NT2/D1 (cell line): ENCODE measurements at regions not wholly inside any gene's neighbourhood (a gene's known extent, or its start where the extent isn't known, plus 50 kb on each side); places are given as distances from the start of the nearest gene placed in this dataset.

Source experiments
- DNase-seq: peaks from one replicate; pipeline ENCODE4 v3.0.0-alpha.2; 2011; ENCODE audit warnings: low read depth, low spot score
- H3K27me3 ChIP-seq: 2 replicates; pipeline ENCODE4 v1.6.0; 2011; ENCODE audit warnings: mild to moderate bottlenecking; ENCODE audit not compliant: insufficient read length, insufficient read depth
- H3K36me3 ChIP-seq: 2 replicates; pipeline ENCODE4 v1.6.1; 2011; ENCODE audit warnings: mild to moderate bottlenecking, low read length, mixed read lengths; ENCODE audit not compliant: insufficient read depth, insufficient read length
- H3K4me1 ChIP-seq: 2 replicates; pipeline ENCODE4 v1.5.1; 2011; ENCODE audit not compliant: insufficient read depth, insufficient read length
- H3K4me3 ChIP-seq: 2 replicates; pipeline ENCODE4 v1.5.1; 2011; ENCODE audit warnings: low read depth; ENCODE audit not compliant: insufficient read length
- H3K9ac ChIP-seq: 2 replicates; pipeline ENCODE4 v1.6.0; 2011; ENCODE audit warnings: low read depth; ENCODE audit not compliant: insufficient read length
- H3K9me3 ChIP-seq: 2 replicates; pipeline ENCODE4 v1.5.1; 2011; ENCODE audit warnings: mild to moderate bottlenecking, low read length; ENCODE audit not compliant: insufficient read depth
- SUZ12 ChIP-seq: IDR thresholded peaks from 2 replicates; pipeline ENCODE4 v1.6.1; 2011; ENCODE audit not compliant: insufficient read length, insufficient read depth; ENCODE audit errors: extremely low read depth
- YY1 ChIP-seq: IDR thresholded peaks from 2 replicates; pipeline ENCODE4 v1.6.1; 2011; ENCODE audit not compliant: insufficient read length, insufficient read depth
- ZNF274 ChIP-seq: IDR thresholded peaks from 2 replicates; pipeline ENCODE4 v1.6.1; 2011; ENCODE audit warnings: mild to moderate bottlenecking, low read depth, low read length

DNA sequence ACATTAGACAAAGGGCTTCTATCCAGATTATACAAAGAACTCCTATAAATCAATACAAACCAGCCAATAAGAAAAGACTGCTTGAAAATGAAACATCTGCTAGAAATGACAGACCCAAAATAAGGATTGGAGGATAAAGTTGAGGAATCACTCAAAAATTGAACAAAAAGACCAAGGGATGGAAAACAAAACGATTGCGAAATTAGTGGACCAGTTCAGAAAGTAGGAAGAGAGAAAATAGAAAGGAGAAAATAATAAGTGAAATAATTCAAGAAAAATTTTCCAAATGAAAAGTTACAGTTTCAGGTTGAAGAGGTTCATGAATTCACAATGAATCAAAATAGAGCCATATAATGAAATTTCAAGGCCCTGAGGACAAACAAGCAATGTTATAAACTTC, 115.8 kb upstream of the CTBP2 start:
- Histone ChIP-seq H3K36me3 (no peaks in the 10 kb centered on the region), H3K4me1 (no peaks in the 10 kb centered on the region), H3K9ac (no peak overlapping the region), H3K27me3 (no peaks in the 10 kb centered on the region), H3K9me3 (no peaks in the 10 kb centered on the region), H3K4me3 (no peak overlapping the region)
- TF ChIP-seq ZNF274, result no peak
- no peak for TF ChIP-seq SUZ12
- no peak for TF ChIP-seq YY1
- no peak for DNase-seq

DNA sequence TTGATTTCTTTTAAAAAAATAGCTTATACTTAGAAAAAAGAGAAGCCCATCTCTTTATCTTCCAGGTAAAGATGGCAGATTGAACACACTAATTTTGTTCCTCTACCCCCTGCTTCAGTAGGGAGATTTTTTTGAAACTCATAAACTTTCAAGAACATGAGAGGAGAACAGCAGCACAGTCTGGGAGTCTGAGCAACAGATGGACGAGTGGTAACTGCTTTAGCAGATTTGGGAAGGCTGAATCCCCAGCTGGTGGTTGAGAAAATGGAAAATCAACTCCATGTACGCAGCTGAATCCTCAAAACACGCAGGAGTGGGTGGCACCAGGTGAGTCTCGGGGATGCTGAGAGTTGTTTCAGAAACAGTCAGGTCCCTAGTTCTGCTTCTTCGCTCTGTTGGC, 114.6 kb upstream of the CTBP2 start:
- H3K36me3 ChIP-seq, result no peaks in the 10 kb centered on the region
- TF ChIP-seq SUZ12 (no peak), ZNF274 (no peak), YY1 (no peak)
- H3K4me1 ChIP-seq, result no peaks in the 10 kb centered on the region
- H3K27me3 ChIP-seq, result no peaks in the 10 kb centered on the region
- no peak for DNase-seq
- H3K9me3 ChIP-seq, result no peaks in the 10 kb centered on the region
- H3K9ac ChIP-seq, result no peak overlapping the region
- no peak overlapping the region for H3K4me3 ChIP-seq

DNA sequence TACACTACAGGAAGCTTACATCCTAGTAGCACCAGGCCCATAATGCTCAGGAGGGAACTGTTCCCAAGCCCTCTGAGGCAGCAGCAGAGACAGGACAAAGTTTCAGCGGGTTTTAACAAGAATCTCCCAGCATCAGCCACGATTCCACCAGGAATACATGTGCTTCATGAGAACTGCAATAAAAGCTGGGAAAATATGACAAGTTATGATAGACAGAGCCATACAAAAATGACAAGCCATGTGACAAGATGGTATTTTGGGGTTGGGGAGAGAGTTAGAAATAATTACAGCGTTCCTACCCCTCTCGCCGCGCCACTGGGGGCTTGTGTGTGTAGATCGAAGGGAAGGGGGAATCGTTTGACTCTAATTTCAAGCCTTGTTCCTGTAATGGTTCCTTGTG, 112.7 kb upstream of the CTBP2 start:
- TF ChIP-seq ZNF274, result no peak
- no peak for TF ChIP-seq SUZ12
- no peak for TF ChIP-seq YY1
- no peaks in the 10 kb centered on the region for H3K4me1 ChIP-seq
- no peaks in the 10 kb centered on the region for H3K27me3 ChIP-seq
- no peak for DNase-seq
- no peak overlapping the region for H3K4me3 ChIP-seq
- H3K9me3 ChIP-seq, result no peaks in the 10 kb centered on the region
- no peak overlapping the region for H3K9ac ChIP-seq
- no peaks in the 10 kb centered on the region for H3K36me3 ChIP-seq

DNA sequence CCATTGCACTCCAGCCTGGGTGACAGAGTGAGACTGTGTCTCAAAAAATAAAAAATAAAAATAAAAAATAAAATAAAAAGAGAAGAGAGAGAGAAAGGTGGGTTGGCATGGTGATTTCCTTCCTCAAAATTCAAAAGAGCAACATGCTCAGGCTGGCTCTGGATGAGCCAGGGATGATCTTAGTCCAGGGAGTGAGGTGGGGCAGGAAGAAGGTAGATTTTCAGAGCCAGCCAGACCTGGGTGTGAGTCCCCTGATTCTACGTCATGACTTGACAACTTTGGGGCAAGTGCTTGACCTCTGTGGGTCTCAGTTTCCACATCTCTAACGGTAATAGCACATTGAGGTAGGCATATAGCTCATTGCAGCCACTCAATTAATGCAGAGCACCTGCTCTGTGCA, 109.4 kb upstream of the CTBP2 start:
- H3K9ac ChIP-seq, result no peak overlapping the region
- H3K4me3 ChIP-seq, result no peak overlapping the region
- H3K27me3 ChIP-seq, result no peaks in the 10 kb centered on the region
- no peaks in the 10 kb centered on the region for H3K36me3 ChIP-seq
- DNase-seq, result no peak
- H3K9me3 ChIP-seq, result no peaks in the 10 kb centered on the region
- H3K4me1 ChIP-seq, result no peaks in the 10 kb centered on the region
- TF ChIP-seq ZNF274 (no peak), YY1 (no peak), SUZ12 (no peak)

DNA sequence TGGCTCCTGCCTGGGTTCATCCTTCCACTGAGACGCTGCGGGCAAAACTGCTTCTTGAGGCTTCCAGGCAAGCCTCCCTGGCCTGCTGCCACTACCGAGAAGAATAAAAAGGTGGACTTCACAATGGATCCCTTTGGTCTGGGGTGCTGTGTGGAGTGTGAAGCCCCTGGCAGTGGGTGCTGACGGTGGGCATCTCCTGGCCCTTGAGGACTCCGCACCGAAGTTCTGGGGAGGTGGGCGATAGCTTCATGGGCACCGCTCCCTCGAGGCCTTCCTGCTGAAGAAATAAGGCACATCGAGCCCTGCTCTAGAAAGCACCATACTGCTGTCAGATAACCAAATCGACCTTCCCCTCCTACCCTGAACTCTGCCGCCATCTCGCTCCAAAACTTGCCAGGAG, 106.6 kb upstream of the CTBP2 start:
- DNase-seq, result no peak
- no peak for TF ChIP-seq ZNF274
- TF ChIP-seq SUZ12, result no peak
- TF ChIP-seq YY1, result no peak
- no peak overlapping the region for H3K9ac ChIP-seq
- H3K4me1 ChIP-seq, result no peaks in the 10 kb centered on the region
- H3K27me3 ChIP-seq, result no peaks in the 10 kb centered on the region
- H3K36me3 ChIP-seq, result no peaks in the 10 kb centered on the region
- no peaks in the 10 kb centered on the region for H3K9me3 ChIP-seq
- no peak overlapping the region for H3K4me3 ChIP-seq

DNA sequence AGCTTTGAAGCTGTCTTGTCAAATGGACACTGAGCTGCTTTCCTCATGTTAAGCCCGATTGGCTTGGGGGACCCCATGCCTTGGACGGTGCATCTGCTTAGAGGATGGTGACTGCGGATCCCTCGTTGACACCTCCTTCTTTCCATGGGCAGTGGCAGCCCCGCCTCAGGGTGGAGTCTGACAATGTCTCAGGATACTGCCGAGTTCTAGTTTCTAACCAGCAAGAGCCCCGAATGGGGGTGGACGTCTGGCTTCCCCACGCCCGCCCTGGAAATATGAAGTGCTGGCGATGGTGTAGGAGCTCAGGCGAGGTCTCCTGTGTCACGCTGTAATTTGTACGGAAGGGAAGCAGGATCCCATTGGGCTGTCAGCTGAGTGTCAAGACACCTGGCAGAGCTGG, 106.2 kb upstream of the CTBP2 start:
- no peak for DNase-seq
- Histone ChIP-seq H3K4me1 (no peaks in the 10 kb centered on the region), H3K9me3 (no peaks in the 10 kb centered on the region), H3K4me3 (no peak overlapping the region), H3K36me3 (no peaks in the 10 kb centered on the region), H3K9ac (no peak overlapping the region), H3K27me3 (no peaks in the 10 kb centered on the region)
- no peak for TF ChIP-seq YY1
- no peak for TF ChIP-seq ZNF274
- no peak for TF ChIP-seq SUZ12

DNA sequence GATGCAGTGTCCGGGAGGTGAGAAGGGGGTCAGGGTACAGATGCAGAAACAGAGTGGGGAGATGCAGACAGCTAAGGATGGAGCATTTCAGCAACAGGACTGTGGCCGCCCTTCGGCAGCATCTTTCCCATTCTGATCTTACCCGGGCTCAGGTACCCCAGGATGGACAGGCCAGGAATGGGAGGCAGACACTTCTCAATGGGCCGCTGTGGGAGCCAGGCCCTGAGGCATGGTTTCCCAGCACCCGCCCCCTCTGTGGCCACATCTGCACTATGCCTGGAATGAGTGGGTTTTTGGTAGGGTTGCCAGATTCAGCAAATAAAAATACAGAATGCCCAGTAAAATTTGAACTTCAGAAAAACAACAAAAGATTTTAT, 105.2 kb upstream of the CTBP2 start:
- no peak for DNase-seq
- H3K27me3 ChIP-seq, result no peaks in the 10 kb centered on the region
- no peak overlapping the region for H3K9ac ChIP-seq
- TF ChIP-seq ZNF274 (no peak), YY1 (no peak), SUZ12 (no peak)
- no peak overlapping the region for H3K4me3 ChIP-seq
- H3K9me3 ChIP-seq, result no peaks in the 10 kb centered on the region
- H3K36me3 ChIP-seq, result no peaks in the 10 kb centered on the region
- H3K4me1 ChIP-seq, result no peaks in the 10 kb centered on the region
